ENCODE measurements at regions not wholly inside any gene's neighbourhood (a gene's known extent, or its start where the extent isn't known, plus 50 kb on each side); places are given as distances from the start of the nearest gene placed in this dataset.

GRCh38 chr4:136812100-136812880, 720.0 kb downstream of the PCDH18 start:
- TF ChIP-seq, protein P1, sequence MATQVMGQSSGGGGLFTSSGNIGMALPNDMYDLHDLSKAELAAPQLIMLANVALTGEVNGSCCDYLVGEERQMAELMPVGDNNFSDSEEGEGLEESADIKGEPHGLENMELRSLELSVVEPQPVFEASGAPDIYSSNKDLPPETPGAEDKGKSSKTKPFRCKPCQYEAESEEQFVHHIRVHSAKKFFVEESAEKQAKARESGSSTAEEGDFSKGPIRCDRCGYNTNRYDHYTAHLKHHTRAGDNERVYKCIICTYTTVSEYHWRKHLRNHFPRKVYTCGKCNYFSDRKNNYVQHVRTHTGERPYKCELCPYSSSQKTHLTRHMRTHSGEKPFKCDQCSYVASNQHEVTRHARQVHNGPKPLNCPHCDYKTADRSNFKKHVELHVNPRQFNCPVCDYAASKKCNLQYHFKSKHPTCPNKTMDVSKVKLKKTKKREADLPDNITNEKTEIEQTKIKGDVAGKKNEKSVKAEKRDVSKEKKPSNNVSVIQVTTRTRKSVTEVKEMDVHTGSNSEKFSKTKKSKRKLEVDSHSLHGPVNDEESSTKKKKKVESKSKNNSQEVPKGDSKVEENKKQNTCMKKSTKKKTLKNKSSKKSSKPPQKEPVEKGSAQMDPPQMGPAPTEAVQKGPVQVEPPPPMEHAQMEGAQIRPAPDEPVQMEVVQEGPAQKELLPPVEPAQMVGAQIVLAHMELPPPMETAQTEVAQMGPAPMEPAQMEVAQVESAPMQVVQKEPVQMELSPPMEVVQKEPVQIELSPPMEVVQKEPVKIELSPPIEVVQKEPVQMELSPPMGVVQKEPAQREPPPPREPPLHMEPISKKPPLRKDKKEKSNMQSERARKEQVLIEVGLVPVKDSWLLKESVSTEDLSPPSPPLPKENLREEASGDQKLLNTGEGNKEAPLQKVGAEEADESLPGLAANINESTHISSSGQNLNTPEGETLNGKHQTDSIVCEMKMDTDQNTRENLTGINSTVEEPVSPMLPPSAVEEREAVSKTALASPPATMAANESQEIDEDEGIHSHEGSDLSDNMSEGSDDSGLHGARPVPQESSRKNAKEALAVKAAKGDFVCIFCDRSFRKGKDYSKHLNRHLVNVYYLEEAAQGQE (IDR thresholded peaks at IDR 0.05; ENCODE audit: low read depth), result no peak
- TF ChIP-seq, protein P2, sequence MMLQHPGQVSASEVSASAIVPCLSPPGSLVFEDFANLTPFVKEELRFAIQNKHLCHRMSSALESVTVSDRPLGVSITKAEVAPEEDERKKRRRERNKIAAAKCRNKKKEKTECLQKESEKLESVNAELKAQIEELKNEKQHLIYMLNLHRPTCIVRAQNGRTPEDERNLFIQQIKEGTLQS (IDR thresholded peaks at IDR 0.05), result no peak
- TF ChIP-seq POLR2AphosphoS5 (IDR thresholded peaks at IDR 0.05; ENCODE audit: low read depth, low read length) (no peak), EZH2phosphoT487 (IDR thresholded peaks at IDR 0.05; ENCODE audit: borderline replicate concordance) (no peak), CEBPB (IDR thresholded peaks at IDR 0.05; ENCODE audit: low read depth) (no peak), RAD21 (IDR thresholded peaks at IDR 0.05; ENCODE audit: low read depth) (no peak), EGR1 (IDR thresholded peaks at IDR 0.05; ENCODE audit: low read depth) (no peak), POLR2A (IDR thresholded peaks at IDR 0.05; ENCODE audit: borderline replicate concordance, extremely low read depth, insufficient read depth, insufficient read length) (no peak), EZH2 (IDR thresholded peaks at IDR 0.05) (no peak)
- TF ChIP-seq, protein P3, sequence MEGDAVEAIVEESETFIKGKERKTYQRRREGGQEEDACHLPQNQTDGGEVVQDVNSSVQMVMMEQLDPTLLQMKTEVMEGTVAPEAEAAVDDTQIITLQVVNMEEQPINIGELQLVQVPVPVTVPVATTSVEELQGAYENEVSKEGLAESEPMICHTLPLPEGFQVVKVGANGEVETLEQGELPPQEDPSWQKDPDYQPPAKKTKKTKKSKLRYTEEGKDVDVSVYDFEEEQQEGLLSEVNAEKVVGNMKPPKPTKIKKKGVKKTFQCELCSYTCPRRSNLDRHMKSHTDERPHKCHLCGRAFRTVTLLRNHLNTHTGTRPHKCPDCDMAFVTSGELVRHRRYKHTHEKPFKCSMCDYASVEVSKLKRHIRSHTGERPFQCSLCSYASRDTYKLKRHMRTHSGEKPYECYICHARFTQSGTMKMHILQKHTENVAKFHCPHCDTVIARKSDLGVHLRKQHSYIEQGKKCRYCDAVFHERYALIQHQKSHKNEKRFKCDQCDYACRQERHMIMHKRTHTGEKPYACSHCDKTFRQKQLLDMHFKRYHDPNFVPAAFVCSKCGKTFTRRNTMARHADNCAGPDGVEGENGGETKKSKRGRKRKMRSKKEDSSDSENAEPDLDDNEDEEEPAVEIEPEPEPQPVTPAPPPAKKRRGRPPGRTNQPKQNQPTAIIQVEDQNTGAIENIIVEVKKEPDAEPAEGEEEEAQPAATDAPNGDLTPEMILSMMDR (IDR thresholded peaks at IDR 0.05 in 2 of 3, conservative IDR thresholded peaks at IDR 0.05 in 1 of 3; ENCODE audit: borderline replicate concordance in 1 of 3, insufficient read depth in 1 of 3, low read depth in 2 of 3, low read length in 2 of 3), result no peak

Measured in HCT116 (cell line).